Right atrium auricular region (tissue), 2 donors: ENCODE measurements at regions not wholly inside any gene's neighbourhood (a gene's known extent, or its start where the extent isn't known, plus 50 kb on each side); places are given as distances from the start of the nearest gene placed in this dataset.

Source experiments
- DNase-seq: peaks from one replicate; pipeline ENCODE4 v3.0.0-alpha.2; 2019; ENCODE audit warnings: low spot score
- H3K27ac ChIP-seq, 2 donors: fragments of 200-600 bp; sonication (generic); 1 replicate in 1 of 2; 2 replicates in 1 of 2; pipeline ENCODE4 v1.5.1; 2016 to 2019
- H3K27me3 ChIP-seq, 2 donors: fragments of 200-600 bp; sonication (generic); one replicate each; pipeline versions ENCODE4 v1.5.1 to v1.6.0; 2017 to 2019
- H3K36me3 ChIP-seq: fragments of 200-600 bp; sonication (generic); one replicate; pipeline ENCODE4 v1.5.1; 2016
- H3K4me1 ChIP-seq, 2 donors: fragments of 200-600 bp; sonication (generic); one replicate each; pipeline versions ENCODE4 v1.5.1 to v1.6.0; 2017 to 2019
- H3K4me3 ChIP-seq, 2 donors: fragments of 200-600 bp; sonication (generic); 1 replicate in 1 of 2; 2 replicates in 1 of 2; pipeline ENCODE4 v1.5.1; 2017 to 2019; ENCODE audit warnings: mild to moderate bottlenecking in 1 of 2, moderate library complexity in 1 of 2
- H3K9me3 ChIP-seq, 2 donors: fragments of 200-600 bp; sonication (generic); one replicate each; pipeline ENCODE4 v1.5.1; 2019
- CTCF ChIP-seq, 2 donors: fragments of 200-600 bp; sonication (generic); IDR thresholded peaks; one replicate each; pipeline ENCODE4 v1.5.1; 2019; ENCODE audit warnings: antibody characterized with exemption in 2 of 2

- Histone ChIP-seq H3K36me3 (no peaks in the 10 kb centered on the region), H3K4me3 (no peak overlapping the region), H3K27me3 (no peaks in the 10 kb centered on the region), H3K4me1 (no peaks in the 10 kb centered on the region), H3K27ac (no peak overlapping the region), H3K9me3 (peaks cover 0 to 3% of the 10 kb centered on the region in 2 donors)
- no peak for TF ChIP-seq CTCF (IDR thresholded peaks at IDR 0.05)
- no peak for DNase-seq
Observed at GRCh38 chr3:6182909-6183308, 678.0 kb upstream of the GRM7 start.

- Histone ChIP-seq H3K36me3 (no peaks in the 10 kb centered on the region), H3K4me1 (no peaks in the 10 kb centered on the region), H3K27me3 (no peaks in the 10 kb centered on the region), H3K9me3 (peaks cover 0 to 3% of the 10 kb centered on the region in 2 donors), H3K4me3 (no peak overlapping the region), H3K27ac (no peak overlapping the region)
- DNase-seq, result no peak
- TF ChIP-seq CTCF (IDR thresholded peaks at IDR 0.05), result no peak
Observed at GRCh38 chr3:6189384-6189783, 671.5 kb upstream of the GRM7 start.

GRCh38 chr3:6204891-6205290 is 656.0 kb upstream of the GRM7 start:
- no peak for DNase-seq
- H3K4me1 ChIP-seq, result no peaks in the 10 kb centered on the region
- H3K36me3 ChIP-seq, result no peaks in the 10 kb centered on the region
- no peak overlapping the region for H3K4me3 ChIP-seq
- H3K9me3 ChIP-seq, result no peaks in the 10 kb centered on the region
- no peak overlapping the region for H3K27ac ChIP-seq
- no peaks in the 10 kb centered on the region for H3K27me3 ChIP-seq
- no peak for TF ChIP-seq CTCF (IDR thresholded peaks at IDR 0.05)

GRCh38 chr3:6216135-6217026 is 644.5 kb upstream of the GRM7 start:
- Histone ChIP-seq H3K27me3 (no peaks in the 10 kb centered on the region), H3K9me3 (no peaks in the 10 kb centered on the region), H3K27ac (no peak overlapping the region), H3K4me1 (no peaks in the 10 kb centered on the region), H3K36me3 (no peaks in the 10 kb centered on the region), H3K4me3 (no peak overlapping the region)
- no peak for DNase-seq
- TF ChIP-seq CTCF (IDR thresholded peaks at IDR 0.05), result no peak

- no peak for TF ChIP-seq CTCF (IDR thresholded peaks at IDR 0.05)
Observed at GRCh38 chr3:6220447-6220846, 640.5 kb upstream of the GRM7 start.

GRCh38 chr3:6222069-6222468 is 638.8 kb upstream of the GRM7 start:
- H3K27me3 ChIP-seq, result no peaks in the 10 kb centered on the region
- no peak overlapping the region for H3K27ac ChIP-seq
- H3K9me3 ChIP-seq, result no peaks in the 10 kb centered on the region
- no peak overlapping the region for H3K4me3 ChIP-seq
- no peaks in the 10 kb centered on the region for H3K4me1 ChIP-seq
- no peaks in the 10 kb centered on the region for H3K36me3 ChIP-seq
- no peak for TF ChIP-seq CTCF (IDR thresholded peaks at IDR 0.05)
- DNase-seq, result no peak

More at GRCh38 chr3:6220447-6220846, 640.5 kb upstream of the GRM7 start:
- Histone ChIP-seq H3K27me3 (no peaks in the 10 kb centered on the region), H3K27ac (no peak overlapping the region), H3K9me3 (no peaks in the 10 kb centered on the region), H3K4me1 (no peaks in the 10 kb centered on the region), H3K36me3 (no peaks in the 10 kb centered on the region), H3K4me3 (no peak overlapping the region)
- no peak for DNase-seq
